GM18498 (cell line): ENCODE measurements at regions not wholly inside any gene's neighbourhood (a gene's known extent, or its start where the extent isn't known, plus 50 kb on each side); places are given as distances from the start of the nearest gene placed in this dataset.
"Not testable (repeated sequence)": the region's sequence is repeated elsewhere in the genome, so short reads cannot be mapped to it uniquely, and the experiment has no call there.

Experiments used
- ATAC-seq: cut with Tn5 transposase; IDR thresholded peaks from one replicate; pipeline ENCODE4 v1.9.1; 2021; ENCODE audit warnings: mild to moderate bottlenecking, moderate library complexity; ENCODE audit not compliant: unreplicated experiment

GRCh38 chr21:5065240-5066211 lies 5455.9 kb upstream of the TPTE start:
- peak; percentile 82 for ATAC-seq

- ATAC-seq, result not testable (repeated sequence)
Measured at GRCh38 chr21:5066682-5067251, 5454.6 kb upstream of the TPTE start.

- not testable (repeated sequence) for ATAC-seq
Measured at GRCh38 chr21:5067326-5068048, 5453.9 kb upstream of the TPTE start.

- not testable (repeated sequence) for ATAC-seq
Measured at GRCh38 chr21:5068649-5069048, 5452.7 kb upstream of the TPTE start.

GRCh38 chr21:5071180-5071579 lies 5450.2 kb upstream of the TPTE start:
- not testable (repeated sequence) for ATAC-seq

- not testable (repeated sequence) for ATAC-seq
Measured at GRCh38 chr21:5076854-5077253, 5444.5 kb upstream of the TPTE start.

GRCh38 chr21:5079361-5079760 lies 5442.0 kb upstream of the TPTE start:
- not testable (repeated sequence) for ATAC-seq

GRCh38 chr21:5080015-5080414 lies 5441.4 kb upstream of the TPTE start:
- ATAC-seq, result not testable (repeated sequence)

GRCh38 chr21:5084246-5084645 lies 5437.1 kb upstream of the TPTE start:
- not testable (repeated sequence) for ATAC-seq

- ATAC-seq, result not testable (repeated sequence)
Measured at GRCh38 chr21:5085456-5085855, 5435.9 kb upstream of the TPTE start.

- ATAC-seq, result peak; percentile 74
Measured at GRCh38 chr21:5086416-5086815, 5435.0 kb upstream of the TPTE start.

GRCh38 chr21:5088820-5089219 lies 5432.6 kb upstream of the TPTE start:
- ATAC-seq, result not testable (repeated sequence)

GRCh38 chr21:5089399-5090089 lies 5431.8 kb upstream of the TPTE start:
- not testable (repeated sequence) for ATAC-seq

GRCh38 chr21:5090132-5091079 lies 5431.0 kb upstream of the TPTE start:
- not testable (repeated sequence) for ATAC-seq

- not testable (repeated sequence) for ATAC-seq
Measured at GRCh38 chr21:5091274-5091673, 5430.1 kb upstream of the TPTE start.

GRCh38 chr21:5095628-5096027 lies 5425.8 kb upstream of the TPTE start:
- ATAC-seq, result not testable (repeated sequence)

GRCh38 chr21:5098010-5098743 lies 5423.2 kb upstream of the TPTE start:
- not testable (repeated sequence) for ATAC-seq

- not testable (repeated sequence) for ATAC-seq
Measured at GRCh38 chr21:5100604-5101174, 5420.7 kb upstream of the TPTE start.
